ENCODE measurements at regions not wholly inside any gene's neighbourhood (a gene's known extent, or its start where the extent isn't known, plus 50 kb on each side); places are given as distances from the start of the nearest gene placed in this dataset.

DNA sequence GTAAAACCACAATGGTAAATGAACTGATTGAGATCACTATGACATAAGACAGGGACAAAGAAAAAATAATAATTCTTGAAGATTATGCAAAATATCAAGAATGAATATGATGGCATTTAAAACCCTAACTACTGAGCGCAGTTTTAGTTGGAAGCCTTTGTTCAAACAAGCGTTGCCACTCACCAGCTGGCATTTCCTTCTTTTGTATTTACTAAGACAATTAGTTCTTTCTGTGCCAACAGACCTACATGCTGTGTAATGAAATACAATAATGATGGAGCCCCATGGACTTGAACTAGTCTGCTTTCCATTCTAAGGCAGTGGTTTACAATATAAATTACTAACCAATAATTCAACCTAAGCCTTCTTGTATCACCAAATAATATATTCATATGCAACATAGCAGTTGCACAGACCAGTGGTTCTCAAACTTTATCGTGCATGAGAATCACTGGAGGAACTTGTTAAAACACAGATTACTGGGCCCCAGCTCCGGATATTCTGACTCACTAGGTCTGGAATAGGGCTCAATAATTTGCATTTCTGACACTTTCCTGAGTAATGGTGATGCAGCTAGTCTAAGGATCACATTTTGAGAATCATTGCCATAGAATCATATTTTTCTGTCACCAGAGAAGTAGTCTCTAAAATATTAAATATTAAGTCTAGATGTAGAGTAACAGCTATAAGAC lies 196.4 kb upstream of the MAGEB18 start:
- DNase-seq: no peak
- no peak overlapping the region for H3K4me3 ChIP-seq (ENCODE audit: insufficient read depth, low read depth, low read length)
- no peaks in the 10 kb centered on the region for H3K36me3 ChIP-seq (replicated peaks; ENCODE audit: control insufficient read depth, insufficient read depth, low read length)
- H3K27me3 ChIP-seq (ENCODE audit: control insufficient read depth, insufficient read depth, low read length): no peaks in the 10 kb centered on the region

DNA sequence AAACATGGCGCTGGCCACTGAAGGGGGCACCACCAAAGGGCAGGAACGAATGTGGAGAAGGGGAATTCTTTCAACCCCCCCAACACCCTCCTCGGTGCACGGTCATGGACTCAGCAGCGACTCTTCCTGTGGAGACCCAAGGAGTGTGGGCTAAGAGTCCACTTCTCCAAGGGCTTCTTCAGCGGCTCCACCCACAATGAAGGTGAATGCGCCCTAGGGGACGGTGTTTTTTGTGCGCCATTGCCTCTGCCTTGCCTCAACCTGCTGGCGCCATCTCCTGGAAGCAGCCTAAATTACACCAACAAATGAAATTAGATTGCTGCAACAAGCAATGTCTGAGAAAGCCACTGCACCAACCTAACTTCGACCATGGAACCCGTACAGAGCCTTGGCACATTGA lies 169.2 kb upstream of the MAGEB18 start:
- Histone ChIP-seq H3K27me3 (ENCODE audit: control insufficient read depth, insufficient read depth, low read length) (no peaks in the 10 kb centered on the region), H3K36me3 (replicated peaks; ENCODE audit: control insufficient read depth, insufficient read depth, low read length) (no peaks in the 10 kb centered on the region), H3K4me3 (ENCODE audit: insufficient read depth, low read depth, low read length) (no peak overlapping the region)
- DNase-seq: peak; percentile 37

DNA sequence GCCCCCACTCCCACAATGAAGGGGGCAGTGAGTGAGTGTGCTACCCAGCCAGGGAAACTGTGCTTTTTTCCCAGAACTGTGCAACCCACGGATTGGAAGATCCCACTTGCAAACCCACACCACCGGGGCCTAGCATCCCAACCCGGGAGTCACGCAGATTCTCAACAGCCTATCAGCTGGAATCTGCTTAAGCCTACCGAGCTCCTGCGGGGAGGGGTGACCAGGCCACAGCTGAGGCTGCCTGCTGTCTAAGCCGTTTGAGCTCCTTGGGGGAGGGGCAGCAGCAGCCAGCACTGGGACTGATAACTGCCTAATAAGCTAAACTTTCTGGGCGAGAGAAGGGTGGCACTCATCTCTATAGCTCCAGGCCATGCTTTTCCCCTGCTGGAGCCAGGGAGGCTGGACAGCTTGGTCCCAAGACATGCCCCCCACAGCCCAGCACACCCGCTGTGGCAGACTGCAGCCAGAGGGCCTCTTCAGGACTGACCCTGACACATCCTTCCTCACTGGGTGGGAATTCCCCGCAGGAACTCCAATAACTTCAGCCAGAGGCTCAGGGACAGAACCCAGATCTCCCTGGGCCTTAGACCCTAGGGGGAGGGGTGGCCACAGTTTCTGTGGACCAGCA lies 161.3 kb upstream of the MAGEB18 start:
- Histone ChIP-seq H3K4me3 (ENCODE audit: insufficient read depth, low read depth, low read length) (no peak overlapping the region), H3K36me3 (replicated peaks; ENCODE audit: control insufficient read depth, insufficient read depth, low read length) (no peaks in the 10 kb centered on the region), H3K27me3 (ENCODE audit: control insufficient read depth, insufficient read depth, low read length) (no peaks in the 10 kb centered on the region)
- peak; percentile 1 for DNase-seq

DNA sequence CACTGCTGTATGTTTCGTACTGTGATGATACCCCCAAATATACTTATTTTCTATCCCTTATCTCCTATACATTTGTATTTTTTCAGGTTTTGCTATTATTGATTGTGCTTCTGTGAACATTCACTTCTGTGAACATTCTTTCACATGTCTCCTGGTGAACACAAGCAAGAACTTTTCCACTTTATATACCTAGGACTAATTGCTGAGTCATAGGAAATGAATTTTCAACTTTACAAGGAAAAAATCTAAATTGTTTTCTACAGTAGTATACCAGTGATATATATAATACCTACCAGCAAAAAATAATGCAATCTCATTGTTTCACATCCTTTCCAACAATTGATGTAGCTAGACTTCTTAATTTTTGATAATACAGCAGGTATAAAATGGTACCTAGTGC lies 139.5 kb upstream of the MAGEB18 start:
- DNase-seq: no peak
- Histone ChIP-seq H3K36me3 (replicated peaks; ENCODE audit: control insufficient read depth, insufficient read depth, low read length) (no peaks in the 10 kb centered on the region), H3K4me3 (ENCODE audit: insufficient read depth, low read depth, low read length) (no peak overlapping the region), H3K27me3 (ENCODE audit: control insufficient read depth, insufficient read depth, low read length) (no peaks in the 10 kb centered on the region)

DNA sequence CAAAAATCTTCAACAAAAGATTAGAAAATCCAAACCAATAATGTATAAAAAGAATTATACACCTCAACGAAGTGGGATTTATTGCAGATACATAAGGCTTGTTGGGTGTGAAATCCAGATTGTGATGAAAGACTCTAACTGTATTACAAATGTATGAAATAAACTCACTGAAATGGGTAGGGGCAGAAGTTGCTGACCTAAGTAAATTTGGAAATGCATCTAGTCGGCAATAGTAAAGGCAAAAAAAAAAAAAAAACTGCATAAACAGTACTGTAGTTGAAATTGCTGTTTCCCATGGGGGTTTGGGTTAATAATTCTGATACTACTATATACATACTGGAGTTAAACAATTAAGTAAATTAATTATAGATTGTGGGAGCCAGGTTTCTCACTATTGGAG lies 130.7 kb upstream of the MAGEB18 start:
- DNase-seq: no peak
- no peaks in the 10 kb centered on the region for H3K36me3 ChIP-seq (replicated peaks; ENCODE audit: control insufficient read depth, insufficient read depth, low read length)
- no peak overlapping the region for H3K4me3 ChIP-seq (ENCODE audit: insufficient read depth, low read depth, low read length)
- H3K27me3 ChIP-seq (ENCODE audit: control insufficient read depth, insufficient read depth, low read length): no peaks in the 10 kb centered on the region

DNA sequence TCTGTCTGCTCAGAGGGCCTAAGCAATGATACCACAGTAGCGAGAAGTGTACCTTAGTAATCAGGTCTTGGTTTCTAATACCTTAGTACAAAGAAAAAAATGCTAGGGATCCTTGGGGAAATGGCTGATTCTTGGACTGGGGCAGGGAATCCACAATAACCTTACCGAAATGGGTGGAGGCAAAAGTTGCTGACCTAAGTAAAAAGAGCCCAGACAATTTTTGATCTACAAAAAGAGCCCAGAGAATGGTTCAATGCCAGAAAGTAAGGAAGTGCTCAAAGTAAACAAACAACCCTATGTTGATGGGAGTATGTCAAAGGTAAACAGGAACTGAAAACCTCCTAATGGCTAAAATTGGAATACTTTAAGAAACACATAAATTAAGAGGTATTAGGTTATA lies 130.1 kb upstream of the MAGEB18 start:
- Histone ChIP-seq H3K27me3 (ENCODE audit: control insufficient read depth, insufficient read depth, low read length) (no peaks in the 10 kb centered on the region), H3K4me3 (ENCODE audit: insufficient read depth, low read depth, low read length) (no peak overlapping the region), H3K36me3 (replicated peaks; ENCODE audit: control insufficient read depth, insufficient read depth, low read length) (no peaks in the 10 kb centered on the region)
- DNase-seq: no peak

DNA sequence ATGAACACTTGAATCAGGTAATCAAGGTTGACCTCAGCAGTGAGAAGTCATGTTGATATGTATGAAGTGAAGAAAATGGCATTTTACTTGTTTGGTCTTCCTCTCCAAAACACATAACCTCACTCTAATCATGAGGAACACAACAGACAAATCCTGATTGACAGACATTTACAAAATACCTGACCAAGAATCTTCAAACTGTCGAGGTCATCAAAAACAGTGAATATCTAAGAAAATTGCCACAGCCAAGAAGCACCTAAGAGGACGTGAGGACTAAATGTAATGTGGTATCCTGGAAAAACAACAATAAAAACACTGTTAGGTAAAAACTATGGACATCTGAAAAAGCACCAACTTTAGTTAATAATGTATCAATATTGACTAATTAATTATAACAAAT lies 129.5 kb upstream of the MAGEB18 start:
- Histone ChIP-seq H3K27me3 (ENCODE audit: control insufficient read depth, insufficient read depth, low read length) (no peaks in the 10 kb centered on the region), H3K4me3 (ENCODE audit: insufficient read depth, low read depth, low read length) (no peak overlapping the region), H3K36me3 (replicated peaks; ENCODE audit: control insufficient read depth, insufficient read depth, low read length) (no peaks in the 10 kb centered on the region)
- no peak for DNase-seq

DNA sequence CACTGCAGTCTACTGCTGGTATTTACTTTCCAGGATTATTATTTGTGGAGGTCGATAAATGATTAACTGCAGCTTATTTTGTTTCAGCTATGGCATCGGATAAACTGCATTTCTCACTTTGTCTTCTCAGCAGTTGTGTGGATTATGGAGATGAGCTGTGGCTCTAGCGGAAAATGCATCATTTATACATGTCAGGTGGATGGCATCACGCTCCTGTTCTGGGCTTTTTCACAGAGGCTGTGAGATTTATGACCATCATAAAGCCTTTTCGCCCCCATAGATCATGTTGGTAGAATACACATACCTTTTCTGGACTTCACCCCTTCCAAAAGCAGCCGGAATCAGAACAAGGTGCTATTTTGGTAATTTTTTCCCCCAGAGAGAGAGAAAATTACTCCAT lies 118.8 kb upstream of the MAGEB18 start:
- DNase-seq: no peak

DNA sequence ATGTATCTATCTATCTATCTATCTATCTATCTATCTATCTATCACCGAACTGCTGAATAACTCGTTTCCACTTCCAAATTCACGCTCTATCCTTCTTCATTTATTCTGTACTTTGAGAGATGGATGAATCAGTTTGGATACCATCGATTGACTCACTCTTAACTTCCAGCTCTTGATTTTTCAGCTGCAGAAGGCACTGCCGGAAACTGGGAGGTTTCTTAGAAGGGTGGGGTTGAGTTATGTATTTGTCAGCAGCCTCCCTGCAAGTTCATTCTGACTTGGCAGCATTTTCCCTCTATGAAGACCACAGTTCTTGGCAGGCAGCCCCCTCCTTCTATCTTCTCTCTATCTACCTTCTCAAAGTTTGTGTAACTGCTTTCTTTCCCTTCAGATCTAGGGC lies 112.0 kb upstream of the MAGEB18 start:
- no peak for DNase-seq
- H3K4me3 ChIP-seq (ENCODE audit: insufficient read depth, low read depth, low read length): no peak overlapping the region

More for the DNA sequence above, 118.8 kb upstream of the MAGEB18 start:
- H3K4me3 ChIP-seq (ENCODE audit: insufficient read depth, low read depth, low read length): no peak overlapping the region
- H3K27me3 ChIP-seq (ENCODE audit: control insufficient read depth, insufficient read depth, low read length): no peaks in the 10 kb centered on the region
- H3K36me3 ChIP-seq (replicated peaks; ENCODE audit: control insufficient read depth, insufficient read depth, low read length): no peaks in the 10 kb centered on the region

DNA sequence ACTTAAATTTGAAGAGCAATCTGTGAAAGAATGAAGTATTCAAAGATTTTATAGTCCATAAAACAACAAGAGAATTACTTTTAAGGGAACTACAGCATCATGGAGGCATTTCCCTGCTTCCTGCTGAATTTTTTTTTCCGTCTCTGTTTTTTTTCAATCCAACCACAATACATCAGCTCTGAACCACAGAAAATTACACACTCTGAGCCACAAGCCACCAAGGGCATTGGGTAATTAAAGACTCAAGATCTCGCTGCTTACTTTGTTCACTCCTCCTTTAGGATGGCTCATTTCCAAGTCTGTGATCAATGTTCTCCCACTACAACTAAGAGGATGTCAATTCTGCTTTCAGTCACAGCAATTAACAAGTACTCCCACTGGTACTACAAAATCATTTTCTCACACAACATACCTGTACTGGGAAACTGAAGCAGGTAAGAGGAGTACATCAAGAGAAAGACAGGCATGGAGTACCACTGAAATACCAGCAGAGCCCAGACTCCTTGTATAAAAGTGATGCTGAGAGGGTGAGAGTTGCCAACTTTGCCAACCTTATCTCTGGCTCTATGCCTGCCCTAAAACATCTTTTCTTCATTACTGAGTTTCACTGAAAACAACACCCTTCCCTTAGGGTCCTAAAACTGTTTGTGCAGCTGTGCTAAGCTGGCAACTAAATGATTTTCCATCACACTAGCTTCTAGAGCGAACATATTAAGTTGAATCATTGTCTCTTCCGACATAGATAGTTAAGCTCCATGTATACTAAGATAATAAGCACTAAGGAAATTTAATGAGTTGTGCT lies 105.8 kb upstream of the MAGEB18 start:
- no peaks in the 10 kb centered on the region for H3K36me3 ChIP-seq (replicated peaks; ENCODE audit: control insufficient read depth, insufficient read depth, low read length)
- no peaks in the 10 kb centered on the region for H3K27me3 ChIP-seq (ENCODE audit: control insufficient read depth, insufficient read depth, low read length)
- H3K4me3 ChIP-seq (ENCODE audit: insufficient read depth, low read depth, low read length): no peak overlapping the region
- no peak for DNase-seq

More for the DNA sequence above, 112.0 kb upstream of the MAGEB18 start:
- no peaks in the 10 kb centered on the region for H3K36me3 ChIP-seq (replicated peaks; ENCODE audit: control insufficient read depth, insufficient read depth, low read length)
- H3K27me3 ChIP-seq (ENCODE audit: control insufficient read depth, insufficient read depth, low read length): no peaks in the 10 kb centered on the region

DNA sequence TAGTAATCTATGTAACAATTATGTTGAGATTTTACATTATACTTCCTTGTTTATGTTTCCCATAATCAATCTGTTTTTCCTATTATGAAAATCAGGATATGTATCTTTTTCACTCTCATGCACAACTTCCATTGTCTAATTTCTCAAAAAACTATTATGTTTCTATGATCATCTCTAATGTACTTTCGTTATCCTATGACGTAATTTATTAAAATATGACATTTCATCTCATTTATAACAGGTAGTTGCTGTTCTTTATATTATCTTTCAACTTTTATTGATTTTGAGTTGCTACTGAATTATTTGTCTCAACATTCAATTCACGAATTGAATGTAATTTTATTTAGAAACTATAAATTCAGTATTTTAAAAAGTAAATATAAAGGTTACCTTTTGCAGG lies 100.8 kb upstream of the MAGEB18 start:
- H3K27me3 ChIP-seq (ENCODE audit: control insufficient read depth, insufficient read depth, low read length): no peaks in the 10 kb centered on the region

DNA sequence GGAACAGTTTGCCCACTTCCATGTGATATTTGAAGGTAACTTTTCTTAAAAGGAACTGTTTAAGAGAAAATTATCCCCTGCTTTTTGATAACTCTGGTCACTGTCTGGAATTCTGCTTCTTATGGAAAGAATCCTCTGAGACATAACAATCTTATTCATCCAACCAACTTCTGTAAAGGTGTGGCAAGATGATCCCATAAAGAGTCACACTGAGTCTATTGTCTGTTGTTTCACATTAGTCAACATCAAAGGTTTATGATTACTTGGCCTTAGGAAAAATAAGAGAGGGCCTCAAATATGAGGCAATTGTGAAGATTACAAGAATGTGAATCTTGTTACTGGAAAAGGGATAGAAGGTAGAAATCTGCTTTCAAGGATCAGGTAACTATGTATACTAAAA lies 88.0 kb upstream of the MAGEB18 start:
- DNase-seq: no peak
- no peaks in the 10 kb centered on the region for H3K36me3 ChIP-seq (replicated peaks; ENCODE audit: control insufficient read depth, insufficient read depth, low read length)
- H3K4me3 ChIP-seq (ENCODE audit: insufficient read depth, low read depth, low read length): no peak overlapping the region

More for the DNA sequence above, 100.8 kb upstream of the MAGEB18 start:
- no peak overlapping the region for H3K4me3 ChIP-seq (ENCODE audit: insufficient read depth, low read depth, low read length)
- no peaks in the 10 kb centered on the region for H3K36me3 ChIP-seq (replicated peaks; ENCODE audit: control insufficient read depth, insufficient read depth, low read length)
- no peak for DNase-seq

DNA sequence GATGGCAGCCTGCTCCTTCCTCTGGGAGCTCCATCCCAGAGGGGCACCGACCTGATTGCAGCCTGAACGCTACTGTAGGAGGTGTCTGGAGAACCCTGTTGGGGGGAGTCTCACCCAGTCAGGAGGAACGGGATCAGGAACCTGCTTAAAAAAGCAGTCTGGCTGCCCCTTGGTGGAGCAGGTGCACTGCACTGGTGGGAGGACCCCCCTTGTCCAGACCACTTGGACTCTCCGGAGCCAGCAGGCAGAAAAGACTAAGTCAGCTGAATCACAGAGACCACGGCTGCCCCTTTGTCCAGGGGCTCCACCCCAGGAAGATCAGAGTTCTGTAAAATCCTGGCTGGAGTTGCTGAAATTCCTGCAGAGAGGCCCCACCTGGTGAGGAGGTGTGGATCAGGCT lies 67.3 kb upstream of the MAGEB18 start:
- no peak for DNase-seq
- Histone ChIP-seq H3K4me3 (ENCODE audit: insufficient read depth, low read depth, low read length) (no peak overlapping the region), H3K36me3 (replicated peaks; ENCODE audit: control insufficient read depth, insufficient read depth, low read length) (no peaks in the 10 kb centered on the region), H3K27me3 (ENCODE audit: control insufficient read depth, insufficient read depth, low read length) (no peaks in the 10 kb centered on the region)

More for the DNA sequence above, 88.0 kb upstream of the MAGEB18 start:
- H3K27me3 ChIP-seq (ENCODE audit: control insufficient read depth, insufficient read depth, low read length): no peaks in the 10 kb centered on the region

DNA sequence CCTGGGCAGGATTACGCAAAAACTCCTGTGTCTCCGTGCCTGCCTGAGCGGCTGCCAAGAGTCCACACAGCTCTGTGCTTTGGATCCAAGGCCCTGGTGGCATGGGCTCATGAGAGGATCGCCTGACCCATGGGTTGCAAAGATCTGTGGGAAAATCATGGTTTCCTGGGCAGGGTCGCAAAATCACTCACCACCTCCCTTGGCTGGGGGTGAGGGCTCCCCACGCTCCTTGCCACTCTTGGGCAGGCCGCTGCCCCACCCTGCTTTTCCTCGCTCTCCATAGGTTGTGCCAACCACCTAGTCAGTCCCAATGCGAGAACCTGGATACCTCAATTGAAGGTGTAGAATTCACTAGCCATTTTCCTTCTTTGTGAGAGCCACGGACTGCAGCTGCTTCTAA lies 66.5 kb upstream of the MAGEB18 start:
- DNase-seq: no peak
- Histone ChIP-seq H3K36me3 (replicated peaks; ENCODE audit: control insufficient read depth, insufficient read depth, low read length) (no peaks in the 10 kb centered on the region), H3K27me3 (ENCODE audit: control insufficient read depth, insufficient read depth, low read length) (no peaks in the 10 kb centered on the region), H3K4me3 (ENCODE audit: insufficient read depth, low read depth, low read length) (no peak overlapping the region)

DNA sequence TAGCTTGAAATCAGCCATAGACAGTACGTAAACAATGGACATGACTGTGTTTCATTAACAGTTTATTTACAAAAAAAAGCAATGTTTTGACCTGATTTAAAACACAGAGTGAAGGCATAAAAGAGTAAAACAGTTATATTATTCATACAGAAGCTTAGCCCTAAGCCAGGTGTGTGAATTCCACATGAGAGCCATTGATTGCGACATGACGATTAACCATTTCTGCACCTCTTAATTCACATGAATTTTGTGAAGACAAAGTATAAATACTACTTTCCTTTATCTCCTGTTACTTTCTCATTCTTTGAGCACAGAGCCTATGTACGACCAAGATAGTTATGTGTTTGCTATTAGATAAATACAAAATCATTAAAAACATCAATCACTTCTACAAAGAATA lies 55.0 kb upstream of the MAGEB18 start:
- no peak for DNase-seq
- no peaks in the 10 kb centered on the region for H3K36me3 ChIP-seq (replicated peaks; ENCODE audit: control insufficient read depth, insufficient read depth, low read length)
- no peak overlapping the region for H3K4me3 ChIP-seq (ENCODE audit: insufficient read depth, low read depth, low read length)
- no peaks in the 10 kb centered on the region for H3K27me3 ChIP-seq (ENCODE audit: control insufficient read depth, insufficient read depth, low read length)
